Midbrain (tissue), 1 donor: ENCODE measurements at regions not wholly inside any gene's neighbourhood (a gene's known extent, or its start where the extent isn't known, plus 50 kb on each side); places are given as distances from the start of the nearest gene placed in this dataset.
"Not testable (repeated sequence)": the region's sequence is repeated elsewhere in the genome, so short reads cannot be mapped to it uniquely, and the experiment has no call there.

Source experiments
- DNase-seq: peaks from one replicate; lab custom pipeline; 2025; lab: John Stamatoyannopoulos, UW

DNA sequence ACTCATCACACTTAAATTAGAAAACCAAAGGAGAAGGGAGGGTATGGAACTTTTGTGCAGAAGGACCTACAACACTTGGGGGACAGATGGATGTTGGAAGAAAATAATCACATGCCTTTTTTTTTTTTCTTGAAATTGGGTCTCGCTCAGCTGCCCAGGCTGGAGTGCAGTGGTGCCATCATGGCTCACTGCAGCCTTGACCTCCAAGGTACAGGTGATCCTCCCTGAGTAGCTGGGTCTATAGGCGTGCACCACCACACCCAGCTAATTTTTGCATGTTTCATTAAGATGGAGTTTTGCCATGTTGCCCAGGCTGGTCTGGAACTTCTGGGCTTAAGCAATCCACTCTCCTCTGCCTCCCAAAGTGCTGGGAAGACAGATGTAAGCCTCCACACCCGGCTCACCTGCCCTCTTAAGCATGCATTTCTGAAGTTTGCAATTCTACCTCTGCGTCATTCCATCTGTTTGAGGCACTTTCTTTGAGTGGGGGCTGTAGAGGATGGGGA lies 370.8 kb upstream of the JARID2 start:
- DNase-seq: no peak

DNA sequence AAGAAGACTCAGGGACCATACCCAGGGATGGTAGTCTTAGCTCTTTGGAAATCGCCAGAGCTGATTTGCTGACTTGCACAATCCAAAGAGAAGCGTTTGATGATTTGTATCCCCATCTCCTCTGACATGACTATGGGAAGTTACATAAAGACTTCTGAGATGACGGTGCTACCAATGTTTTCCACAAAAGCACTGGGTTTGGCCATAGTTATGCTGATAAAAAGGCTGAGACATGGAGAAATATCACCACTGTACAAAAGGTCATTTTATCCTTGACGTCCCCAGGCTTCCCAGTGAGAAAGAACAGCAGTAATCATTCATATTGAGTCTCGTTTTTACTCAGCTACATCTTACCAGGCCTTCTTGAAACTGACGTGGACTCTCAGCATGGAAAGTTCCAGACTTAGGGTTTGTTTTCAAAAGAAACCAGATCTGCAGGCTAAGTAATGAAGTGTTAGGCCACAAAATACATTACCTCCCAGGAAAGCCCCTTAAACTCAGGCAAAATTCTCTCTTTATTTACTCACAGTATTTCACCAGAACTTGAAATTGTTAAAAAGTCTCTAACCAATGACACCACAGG lies 370.3 kb upstream of the JARID2 start:
- DNase-seq: no peak

DNA sequence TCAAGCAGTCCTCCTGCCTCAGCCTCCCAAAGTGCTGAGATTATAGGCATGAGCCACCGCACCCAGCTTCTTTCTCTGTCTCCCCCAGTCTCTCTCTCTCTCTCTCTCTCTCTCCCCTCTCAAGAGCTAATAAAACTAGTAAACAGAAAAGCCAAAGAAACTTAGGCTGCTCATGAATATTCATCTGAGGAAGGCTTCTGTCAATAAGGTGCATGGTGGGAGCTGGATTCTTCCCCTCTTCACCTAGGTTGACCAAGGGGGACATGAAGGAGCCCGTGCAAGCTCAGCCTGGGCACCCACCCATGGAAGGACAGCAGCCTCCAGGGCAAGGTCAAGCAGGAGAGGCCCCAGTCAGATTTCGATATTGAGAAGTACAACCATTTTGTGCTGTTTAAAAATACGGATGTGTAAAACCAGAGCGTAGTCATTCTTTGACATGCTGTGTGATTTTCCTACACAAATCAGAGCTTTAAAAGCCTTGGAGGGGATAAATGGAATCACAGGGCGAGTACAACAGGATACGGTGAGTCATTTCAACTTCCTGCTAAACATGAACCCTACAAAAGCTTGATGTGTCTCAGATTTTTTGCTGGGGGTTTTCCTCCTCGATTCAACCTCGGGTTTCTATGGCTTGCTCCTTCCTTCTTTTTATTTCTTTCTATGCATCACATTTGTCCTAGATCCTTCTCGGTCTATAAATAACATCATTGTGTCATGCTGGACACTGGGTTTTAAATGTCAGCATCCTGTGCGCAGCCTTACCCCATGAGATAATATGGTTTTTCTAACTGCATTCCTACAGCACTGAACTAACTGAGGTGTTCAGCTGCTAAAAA lies 368.9 kb upstream of the JARID2 start:
- DNase-seq: no peak

DNA sequence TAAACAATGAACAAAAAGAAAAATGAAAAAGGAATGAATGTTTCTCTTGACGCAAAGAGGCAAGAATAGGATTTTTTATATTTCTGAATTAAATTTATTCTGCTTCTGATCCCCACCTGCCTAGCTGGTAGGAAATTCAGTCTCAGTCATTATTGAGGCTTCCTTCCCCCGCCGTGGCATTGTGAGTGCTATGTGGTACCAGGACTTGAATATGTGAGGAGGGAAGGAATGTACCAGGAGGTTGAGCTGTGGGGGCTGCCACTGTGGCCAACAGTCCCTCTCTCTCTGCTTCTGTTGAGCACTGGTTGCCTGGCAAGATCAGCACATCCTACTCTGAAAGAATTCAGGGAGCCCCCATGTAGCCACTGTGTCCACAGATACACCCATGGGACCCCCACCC lies 368.1 kb upstream of the JARID2 start:
- no peak for DNase-seq

DNA sequence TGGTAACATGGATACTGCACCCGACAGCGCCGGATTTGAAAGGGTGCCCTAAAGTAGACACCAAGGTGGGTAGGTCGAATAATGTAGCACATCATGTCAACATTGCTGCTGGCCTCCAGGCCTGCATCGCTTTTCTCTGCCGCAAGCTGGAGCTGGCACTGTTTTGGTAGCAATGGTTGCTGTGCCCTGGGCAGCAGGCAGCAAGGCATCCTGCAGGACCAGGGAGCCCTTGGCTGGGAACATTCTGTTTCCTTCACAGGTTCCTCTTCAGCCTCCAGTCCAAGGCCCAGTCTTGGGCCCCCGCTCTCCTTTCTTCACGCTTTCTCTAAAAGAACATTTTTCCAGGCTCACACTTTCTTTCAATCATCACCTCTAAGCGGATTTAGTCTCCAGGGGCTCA lies 365.8 kb upstream of the JARID2 start:
- peak; percentile 46 for DNase-seq

DNA sequence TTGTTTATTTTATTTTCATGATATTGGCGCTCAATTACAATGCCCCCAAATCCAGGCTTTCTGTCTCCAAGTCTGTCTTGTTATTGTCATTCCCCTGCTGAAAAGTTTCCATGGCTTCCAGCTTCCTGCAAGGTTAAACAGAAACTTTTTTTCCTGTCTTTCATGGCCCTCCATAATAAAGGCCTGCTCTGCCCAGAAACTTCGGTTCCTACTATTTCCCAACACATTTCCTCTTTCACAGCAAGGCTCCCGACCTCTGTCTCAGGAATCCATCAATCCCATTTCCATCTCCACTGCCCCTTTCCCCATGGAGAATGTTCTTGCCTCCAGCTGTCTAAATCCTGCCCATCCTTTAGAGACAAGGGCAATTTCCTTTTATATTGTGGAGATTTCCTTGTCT lies 365.2 kb upstream of the JARID2 start:
- no peak for DNase-seq

DNA sequence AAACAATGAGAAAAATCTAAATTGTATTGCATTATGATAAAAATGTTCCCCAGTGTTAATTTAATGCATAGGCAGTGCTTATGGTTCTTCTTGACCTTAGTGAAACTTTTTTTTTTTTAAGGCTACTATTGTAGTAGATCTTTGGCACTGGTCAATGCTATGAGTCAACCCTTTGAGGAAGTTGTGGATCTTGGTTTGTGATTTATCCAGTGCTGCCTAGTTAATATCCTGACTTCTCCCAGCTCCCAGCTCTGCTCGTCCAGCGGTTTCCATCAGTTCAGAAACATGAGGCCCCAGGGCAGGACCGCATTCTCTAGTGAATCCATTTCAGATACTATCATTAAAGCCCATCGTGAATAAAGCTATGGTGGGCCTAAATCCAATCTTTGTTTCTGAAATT lies 364.5 kb upstream of the JARID2 start:
- DNase-seq: no peak

DNA sequence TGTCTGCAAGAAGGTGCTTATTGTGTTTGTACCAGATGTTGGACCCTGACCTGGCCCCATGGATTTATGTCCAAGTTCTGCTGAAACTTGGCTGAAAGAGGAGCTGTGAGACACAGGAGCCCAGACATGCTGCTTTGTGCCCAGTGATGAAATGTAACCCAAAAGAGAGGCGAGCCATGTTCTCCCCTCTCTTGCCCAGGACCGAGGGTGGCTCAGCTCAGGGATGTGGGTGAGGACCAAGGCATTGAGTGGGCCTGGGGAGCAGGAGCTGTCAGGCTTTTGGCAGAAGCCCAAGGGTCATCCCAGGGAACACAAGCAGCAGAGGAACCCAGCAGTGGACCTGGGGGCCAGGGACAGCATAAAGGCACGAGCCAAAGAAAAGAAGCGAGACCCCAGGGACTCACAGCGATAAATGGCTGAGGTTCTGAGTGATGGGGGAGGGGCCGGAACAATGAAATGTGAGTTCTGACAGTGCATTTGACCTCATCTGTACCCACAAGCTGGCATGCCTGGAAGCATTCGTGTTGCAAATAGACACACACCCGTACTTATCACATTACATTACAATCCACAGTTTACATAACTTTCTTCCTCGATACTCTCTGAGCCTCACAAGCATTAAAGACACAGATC lies 363.4 kb upstream of the JARID2 start:
- DNase-seq: no peak

DNA sequence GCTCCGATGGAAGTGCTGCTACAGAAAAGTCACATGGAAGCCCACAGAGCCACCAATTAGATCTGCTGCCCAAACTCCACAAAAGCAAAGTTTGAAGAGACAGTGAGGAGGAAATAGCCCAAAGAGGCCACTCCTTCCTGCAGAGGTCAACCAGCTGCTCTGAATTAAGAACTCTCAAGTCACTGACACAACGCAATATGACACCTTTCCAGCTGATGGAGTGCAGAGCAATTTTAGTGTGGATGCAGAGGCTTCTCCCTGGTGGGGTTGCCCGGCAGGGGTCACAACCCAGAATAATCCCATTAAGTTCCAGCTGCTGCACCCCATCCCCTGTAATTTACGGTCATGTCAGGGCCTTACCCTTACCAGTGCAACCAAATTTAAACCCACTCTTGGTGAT lies 361.9 kb upstream of the JARID2 start:
- DNase-seq: no peak

DNA sequence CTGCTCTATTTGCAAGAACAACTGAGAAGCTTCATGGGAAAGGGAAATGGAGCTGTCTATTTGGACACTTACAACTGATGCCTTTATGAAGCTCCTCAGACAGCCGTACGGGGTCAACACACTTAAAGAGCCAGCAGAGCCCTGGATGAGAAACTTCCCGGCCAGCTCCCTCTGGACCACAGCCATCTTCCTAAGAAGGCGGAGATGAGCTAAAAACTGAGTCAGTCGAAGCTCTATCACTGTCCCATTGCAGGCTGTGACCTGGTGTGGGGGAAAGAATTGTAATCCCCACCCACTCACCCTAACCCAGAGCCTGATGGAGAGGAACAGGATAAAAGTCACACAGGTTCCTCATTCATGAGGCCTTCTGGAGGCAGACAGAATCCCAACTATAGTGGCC lies 360.4 kb upstream of the JARID2 start:
- DNase-seq: no peak

DNA sequence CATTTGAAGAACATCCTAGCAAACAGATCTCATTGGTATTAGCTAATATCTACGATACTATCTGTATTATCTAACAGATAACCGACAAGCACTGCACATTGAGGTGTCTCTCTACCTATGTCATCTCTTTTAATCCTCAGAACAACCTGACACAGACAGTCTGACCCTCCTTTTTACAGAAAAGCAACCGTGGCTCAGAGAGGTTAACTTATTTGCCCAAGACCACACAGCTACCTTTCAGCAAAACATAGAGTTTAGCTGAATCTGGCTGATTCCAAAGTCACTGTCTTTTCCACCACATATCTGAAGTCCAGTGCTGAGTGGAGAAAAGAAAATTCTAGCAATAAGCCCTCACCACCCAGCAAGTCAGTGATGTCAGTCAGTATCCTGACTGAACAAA lies 358.7 kb upstream of the JARID2 start:
- no peak for DNase-seq

DNA sequence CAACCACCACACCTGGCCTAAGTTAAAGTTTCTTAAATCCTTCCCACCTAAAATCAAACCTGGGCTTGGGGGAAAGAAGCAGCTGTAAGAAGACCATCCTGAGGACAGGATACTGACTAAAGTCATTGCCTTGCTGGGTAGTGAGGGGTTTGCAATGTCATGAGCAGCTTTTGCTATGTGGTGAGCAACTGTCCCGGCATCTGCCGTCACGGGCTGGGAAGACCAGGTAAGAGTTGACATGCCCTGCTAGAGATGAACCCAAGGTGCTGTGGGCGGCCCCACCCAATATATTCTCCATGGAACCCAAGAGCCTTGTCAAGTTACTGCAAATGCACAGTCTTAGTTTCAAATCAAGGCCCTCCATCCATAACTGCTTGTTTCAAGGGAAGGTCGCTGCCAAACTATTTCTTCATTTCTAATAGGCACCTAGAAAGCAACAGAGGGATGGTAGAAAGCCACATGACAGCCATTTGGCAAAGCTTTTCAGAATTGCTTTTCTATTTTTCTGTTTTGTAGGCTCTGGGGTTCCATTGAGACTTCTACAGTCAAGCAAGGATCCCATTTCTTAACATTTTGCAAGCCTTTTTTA lies 357.8 kb upstream of the JARID2 start:
- DNase-seq: no peak

DNA sequence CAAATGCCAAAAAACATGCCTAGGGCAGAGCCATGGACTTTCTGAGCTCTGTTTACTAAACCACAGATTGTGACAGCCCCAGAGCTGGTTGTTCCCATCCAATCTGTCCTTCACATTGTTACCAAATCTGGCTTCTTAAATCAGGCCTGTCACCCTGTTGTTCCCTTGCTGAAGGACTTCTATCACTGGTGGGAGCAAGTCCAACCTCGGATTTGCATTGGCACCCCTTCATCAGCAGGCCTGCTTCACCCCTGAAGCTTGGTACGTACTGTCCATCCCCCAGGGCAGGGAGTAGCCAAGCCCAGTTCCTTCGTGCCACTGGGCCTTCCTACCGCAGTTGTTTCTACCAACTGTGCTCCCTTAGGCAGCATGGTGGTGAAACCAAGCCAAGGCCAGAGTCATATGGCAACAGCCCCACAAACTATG lies 357.3 kb upstream of the JARID2 start:
- peak; percentile 21 for DNase-seq

DNA sequence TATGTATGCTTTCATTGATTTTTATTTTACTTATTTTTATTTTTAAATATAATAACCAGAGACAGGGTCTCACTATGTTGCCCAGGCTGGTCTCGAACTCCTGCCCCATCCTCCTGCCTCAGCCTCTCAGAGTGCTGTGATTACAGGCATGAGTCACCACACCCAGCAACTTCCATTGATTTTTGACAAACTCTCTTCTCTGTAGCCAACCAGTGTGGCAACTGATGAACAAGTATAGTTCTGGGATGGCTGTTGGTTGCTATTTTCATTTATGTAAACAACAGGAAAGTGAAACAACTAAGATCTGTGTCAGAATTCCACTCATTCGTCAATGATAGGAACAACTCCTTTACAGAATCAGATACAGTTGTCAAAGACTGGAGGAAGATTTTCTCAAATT lies 356.7 kb upstream of the JARID2 start:
- DNase-seq: no peak

DNA sequence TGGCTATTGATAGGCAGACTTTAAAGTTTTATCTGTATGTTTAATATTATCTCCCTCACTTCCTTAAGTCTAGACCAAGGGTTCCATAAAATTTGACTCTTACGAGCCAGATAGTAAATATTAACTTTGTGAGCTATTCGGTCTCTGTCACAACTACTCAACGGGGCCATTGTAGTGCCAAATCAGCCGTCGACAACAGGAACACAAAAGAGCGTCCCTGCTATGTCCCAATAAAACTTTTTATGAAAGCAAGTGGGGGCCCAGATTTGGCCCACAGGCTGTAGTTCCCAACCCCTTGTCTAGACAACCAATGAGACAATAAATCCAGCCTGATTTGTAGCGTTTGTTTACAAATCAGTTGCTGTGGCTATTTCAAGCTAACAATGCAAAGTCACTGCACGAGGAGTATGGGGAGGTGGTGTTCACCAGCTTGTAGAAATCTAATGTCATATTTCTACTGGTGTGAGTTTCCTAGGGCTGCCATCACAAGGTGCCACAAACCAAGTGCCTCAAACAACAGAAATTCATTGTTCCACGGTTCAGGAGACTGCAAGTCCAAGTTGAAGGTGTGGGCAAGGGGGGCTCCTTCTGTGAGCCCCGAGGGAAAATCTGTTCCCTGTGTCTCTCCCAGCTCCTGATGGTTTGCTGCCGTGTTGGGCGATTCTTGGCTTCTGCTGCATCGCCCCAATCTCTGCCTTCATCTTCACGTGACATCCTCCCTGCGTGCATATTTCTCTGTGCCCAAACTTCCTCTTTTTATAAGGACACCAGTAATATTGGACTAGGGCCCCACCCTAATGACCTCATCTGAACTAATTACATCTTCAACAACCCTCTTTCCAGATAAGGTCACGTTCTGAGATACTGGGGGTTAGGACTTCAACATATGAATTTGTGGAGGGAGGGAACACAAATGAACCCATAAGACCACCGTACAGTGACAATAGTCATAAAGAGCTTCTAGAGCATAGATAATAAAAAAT lies 356.0 kb upstream of the JARID2 start:
- no peak for DNase-seq

DNA sequence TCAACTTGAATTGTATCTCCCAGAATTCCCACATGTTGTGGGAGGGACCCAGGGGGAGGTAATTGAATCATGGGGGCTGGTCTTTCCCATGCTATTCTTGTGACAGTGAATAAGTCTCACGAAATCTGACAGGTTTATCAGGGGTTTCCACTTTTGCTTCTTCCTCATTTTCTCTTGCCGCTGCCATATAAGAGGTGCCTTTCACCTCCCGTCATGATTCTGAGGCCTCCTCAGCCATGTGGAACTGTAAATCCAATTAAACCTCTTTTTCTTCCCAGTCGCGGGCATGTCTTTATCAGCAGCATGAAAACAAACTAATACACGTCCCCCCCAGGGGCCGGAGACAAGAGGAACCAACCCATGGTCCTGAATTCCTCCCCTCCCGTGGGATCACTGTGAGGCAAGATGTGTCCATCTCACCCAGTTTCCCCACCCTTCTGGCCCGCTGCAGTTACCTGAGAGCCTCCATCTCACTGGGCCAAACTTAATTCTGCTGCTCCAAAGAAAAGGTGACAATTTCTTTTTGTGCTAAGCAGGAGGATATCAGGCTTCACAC lies 354.0 kb upstream of the JARID2 start:
- not testable (repeated sequence) for DNase-seq

DNA sequence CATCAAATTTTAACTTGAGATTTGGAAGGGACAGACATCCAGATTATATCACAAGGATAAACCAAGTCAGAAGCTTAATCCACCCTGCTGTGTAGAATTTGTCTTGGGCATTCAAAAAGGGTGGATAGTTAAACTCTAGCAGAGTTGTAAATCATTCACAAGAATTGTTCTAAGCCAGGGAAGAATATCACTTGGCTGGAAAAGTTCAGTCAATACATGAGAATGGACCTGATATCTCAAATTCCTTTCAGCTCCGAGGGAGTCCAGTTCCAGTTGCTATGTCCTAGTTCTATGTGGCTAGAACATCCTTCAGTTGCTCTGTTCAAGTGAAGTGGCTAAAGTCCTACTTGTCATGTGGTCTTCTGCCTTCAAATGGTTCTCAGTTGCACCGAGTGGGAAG lies 351.8 kb upstream of the JARID2 start:
- DNase-seq: no peak

DNA sequence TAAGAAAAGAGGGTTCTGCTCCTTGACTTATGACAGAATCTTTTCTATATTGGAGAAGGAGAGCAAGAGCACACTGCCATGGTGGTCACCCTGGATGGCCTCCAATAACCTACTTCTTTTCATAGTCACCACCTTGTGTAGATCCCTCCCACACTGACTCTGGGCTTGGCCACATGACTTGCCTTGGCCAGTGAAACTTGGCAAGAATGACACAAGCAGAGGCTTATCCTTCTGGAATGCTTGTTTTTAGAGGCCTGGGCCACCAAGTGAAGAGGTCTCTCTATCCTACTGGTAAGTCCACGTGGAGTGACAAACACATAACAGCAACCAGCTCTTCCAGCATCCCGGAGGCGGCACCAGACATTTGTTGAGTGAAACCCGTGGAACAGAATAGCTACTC lies 349.4 kb upstream of the JARID2 start:
- DNase-seq: no peak

DNA sequence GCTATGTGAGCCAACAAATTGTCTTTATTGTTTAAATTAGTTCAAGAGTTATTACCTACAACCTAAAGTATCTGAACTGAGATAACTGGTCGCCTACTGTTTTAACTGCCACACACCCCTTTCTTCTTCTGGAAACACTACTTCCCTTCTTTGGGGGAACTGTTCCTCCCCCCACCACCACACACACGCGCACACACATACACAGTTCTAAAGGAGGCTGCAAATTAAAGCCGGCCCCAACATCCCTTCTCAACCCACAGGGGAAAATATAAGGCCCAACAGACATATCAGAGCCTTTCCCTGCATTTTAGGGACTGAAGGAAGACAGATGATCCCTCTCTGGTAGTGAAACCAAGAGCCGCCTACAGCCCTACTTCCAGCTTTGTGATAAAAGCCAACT lies 348.0 kb upstream of the JARID2 start:
- DNase-seq: no peak

DNA sequence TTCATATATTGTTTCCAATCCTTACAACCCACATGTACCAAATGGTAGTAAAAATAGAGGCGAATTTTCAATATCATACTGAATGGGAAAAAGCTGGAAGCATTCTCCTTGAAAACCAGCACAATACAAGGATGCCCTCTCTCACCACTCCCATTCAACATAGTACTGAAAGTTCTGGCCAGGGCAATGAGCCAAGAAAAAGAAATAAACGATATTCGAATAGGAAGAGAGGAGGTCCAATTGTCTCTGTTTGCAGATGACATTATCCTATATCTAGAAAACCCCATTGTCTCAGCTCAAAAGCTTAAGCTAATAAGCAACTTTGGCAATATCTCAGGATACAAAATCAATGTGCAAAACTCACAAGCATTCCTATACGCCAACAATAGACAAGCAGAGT lies 346.4 kb upstream of the JARID2 start:
- DNase-seq: not testable (repeated sequence)

DNA sequence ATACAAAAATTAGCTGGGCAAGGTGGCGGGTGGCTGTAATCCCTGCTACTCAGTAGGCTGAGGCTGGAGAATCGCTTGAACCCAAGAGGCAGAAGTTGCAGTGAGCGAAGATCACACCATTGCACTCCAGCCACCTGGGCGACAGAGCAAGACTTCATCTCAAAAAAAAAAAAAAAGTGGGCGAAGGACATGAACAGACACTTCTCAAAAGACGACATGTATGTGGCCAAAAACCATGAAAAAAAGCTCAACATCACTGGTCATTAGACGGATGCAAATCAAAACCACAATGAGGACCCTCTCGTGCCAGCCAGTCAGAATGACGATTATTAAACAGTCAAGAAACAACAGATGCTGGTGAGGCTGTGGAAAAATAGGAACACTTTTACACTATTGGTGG lies 344.9 kb upstream of the JARID2 start:
- no peak for DNase-seq
